ENCODE measurements at regions not wholly inside any gene's neighbourhood (a gene's known extent, or its start where the extent isn't known, plus 50 kb on each side); places are given as distances from the start of the nearest gene placed in this dataset.

DNA sequence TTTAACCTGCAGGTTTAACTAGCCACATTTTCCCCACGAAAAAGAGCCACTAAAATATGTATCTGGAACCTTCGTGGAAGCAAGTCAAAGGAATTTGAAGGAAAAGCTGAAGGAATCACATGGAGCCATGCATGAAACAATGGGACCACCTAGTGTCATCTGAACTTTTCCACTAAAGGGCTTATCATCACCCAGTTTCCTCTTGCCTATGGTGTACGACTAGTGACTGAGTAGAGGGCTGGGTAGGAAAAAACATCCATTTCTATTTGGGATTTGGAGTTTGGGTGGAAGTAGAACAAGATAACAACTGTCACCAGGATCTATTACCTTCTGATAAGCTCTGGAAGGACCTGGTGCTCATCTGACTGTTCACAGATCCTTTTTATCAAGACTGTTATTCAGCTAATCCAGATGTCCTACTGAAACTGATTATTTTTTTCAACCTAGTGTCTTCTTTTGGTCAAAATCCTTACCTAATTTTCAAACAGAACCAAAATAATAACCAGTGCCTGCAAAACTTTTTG is 153.2 kb upstream of the COL1A2 start:
- no peaks in the 10 kb centered on the region for H3K79me2 ChIP-seq
- H3K27ac ChIP-seq, result no peak overlapping the region
- H4K20me1 ChIP-seq (ENCODE audit: insufficient read depth, poor library complexity, severe bottlenecking), result no peaks in the 10 kb centered on the region
- no peaks in the 10 kb centered on the region for H3K36me3 ChIP-seq (replicated peaks; ENCODE audit: insufficient read depth, low read depth)
- no peak overlapping the region for H3K4me2 ChIP-seq
- H3K9me2 ChIP-seq (replicated peaks; ENCODE audit: insufficient read depth), result no peaks in the 10 kb centered on the region
- WGBS (ENCODE audit: low lambda C conversion rate, missing lambda C conversion rate), result 63% methylated on average over 3 of the region's 3 CpGs
- no peaks in the 10 kb centered on the region for H3K27me3 ChIP-seq
- no peak for DNase-seq (ENCODE audit: low spot score)
- H3K4me1 ChIP-seq (ENCODE audit: insufficient read depth), result no peaks in the 10 kb centered on the region
- no peak overlapping the region for H3K4me3 ChIP-seq
- TF ChIP-seq EZH2phosphoT487 (IDR thresholded peaks at IDR 0.05; ENCODE audit: low read depth, severe bottlenecking, unreplicated experiment) (no peak), EZH2 (IDR thresholded peaks at IDR 0.05; ENCODE audit: borderline replicate concordance) (no peak)
- TF ChIP-seq, protein P1, sequence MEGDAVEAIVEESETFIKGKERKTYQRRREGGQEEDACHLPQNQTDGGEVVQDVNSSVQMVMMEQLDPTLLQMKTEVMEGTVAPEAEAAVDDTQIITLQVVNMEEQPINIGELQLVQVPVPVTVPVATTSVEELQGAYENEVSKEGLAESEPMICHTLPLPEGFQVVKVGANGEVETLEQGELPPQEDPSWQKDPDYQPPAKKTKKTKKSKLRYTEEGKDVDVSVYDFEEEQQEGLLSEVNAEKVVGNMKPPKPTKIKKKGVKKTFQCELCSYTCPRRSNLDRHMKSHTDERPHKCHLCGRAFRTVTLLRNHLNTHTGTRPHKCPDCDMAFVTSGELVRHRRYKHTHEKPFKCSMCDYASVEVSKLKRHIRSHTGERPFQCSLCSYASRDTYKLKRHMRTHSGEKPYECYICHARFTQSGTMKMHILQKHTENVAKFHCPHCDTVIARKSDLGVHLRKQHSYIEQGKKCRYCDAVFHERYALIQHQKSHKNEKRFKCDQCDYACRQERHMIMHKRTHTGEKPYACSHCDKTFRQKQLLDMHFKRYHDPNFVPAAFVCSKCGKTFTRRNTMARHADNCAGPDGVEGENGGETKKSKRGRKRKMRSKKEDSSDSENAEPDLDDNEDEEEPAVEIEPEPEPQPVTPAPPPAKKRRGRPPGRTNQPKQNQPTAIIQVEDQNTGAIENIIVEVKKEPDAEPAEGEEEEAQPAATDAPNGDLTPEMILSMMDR (IDR thresholded peaks at IDR 0.05; ENCODE audit: poor library complexity), result no peak
- no peak overlapping the region for H2AFZ ChIP-seq
- no peaks in the 10 kb centered on the region for H3K9me3 ChIP-seq (ENCODE audit: low read depth)

DNA sequence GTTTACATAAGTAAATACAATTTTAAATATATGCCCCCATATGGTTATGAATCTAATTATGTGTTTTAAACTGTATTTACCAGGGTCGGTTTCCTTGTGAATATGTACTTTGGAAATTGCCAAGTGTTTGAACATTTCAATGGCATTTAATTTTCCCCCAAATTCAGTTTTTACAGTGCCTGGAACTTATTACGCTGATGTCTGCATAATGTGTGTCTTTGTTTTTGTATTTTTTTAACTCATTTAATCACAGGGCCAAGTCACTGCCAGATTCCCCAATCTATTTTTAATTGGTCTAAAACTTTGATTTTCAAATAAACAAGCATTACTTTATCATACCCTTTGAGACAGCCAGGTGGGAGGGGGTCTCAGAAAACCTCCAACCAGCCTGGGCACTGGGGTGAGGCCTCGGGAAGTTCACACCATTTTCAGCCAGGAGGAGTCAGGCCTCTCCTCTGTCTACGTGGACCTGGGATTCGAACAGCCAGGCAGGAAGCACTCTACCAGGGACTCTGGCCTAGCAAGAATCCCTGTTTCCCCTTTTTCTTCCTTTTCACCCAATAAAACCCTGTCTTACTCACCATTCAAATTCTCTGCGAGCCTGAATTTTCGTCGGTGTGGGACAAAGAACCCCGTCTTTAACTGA is 151.5 kb upstream of the COL1A2 start:
- no peaks in the 10 kb centered on the region for H3K9me3 ChIP-seq (ENCODE audit: low read depth)
- H3K9me2 ChIP-seq (replicated peaks; ENCODE audit: insufficient read depth), result no peaks in the 10 kb centered on the region
- H3K4me3 ChIP-seq, result no peak overlapping the region
- no peak overlapping the region for H3K4me2 ChIP-seq
- no peak overlapping the region for H2AFZ ChIP-seq
- TF ChIP-seq EZH2 (IDR thresholded peaks at IDR 0.05; ENCODE audit: borderline replicate concordance) (no peak), EZH2phosphoT487 (IDR thresholded peaks at IDR 0.05; ENCODE audit: low read depth, severe bottlenecking, unreplicated experiment) (no peak)
- TF ChIP-seq, protein P1 (IDR thresholded peaks at IDR 0.05; ENCODE audit: poor library complexity), result no peak
- 80% methylated on average over 9 of the region's 9 CpGs for WGBS (ENCODE audit: low lambda C conversion rate, missing lambda C conversion rate)
- DNase-seq (ENCODE audit: low spot score), result no peak
- H4K20me1 ChIP-seq (ENCODE audit: insufficient read depth, poor library complexity, severe bottlenecking), result no peaks in the 10 kb centered on the region
- H3K79me2 ChIP-seq, result no peaks in the 10 kb centered on the region
- no peaks in the 10 kb centered on the region for H3K36me3 ChIP-seq (replicated peaks; ENCODE audit: insufficient read depth, low read depth)
- no peaks in the 10 kb centered on the region for H3K27me3 ChIP-seq
- no peaks in the 10 kb centered on the region for H3K4me1 ChIP-seq (ENCODE audit: insufficient read depth)
- H3K27ac ChIP-seq, result no peak overlapping the region

DNA sequence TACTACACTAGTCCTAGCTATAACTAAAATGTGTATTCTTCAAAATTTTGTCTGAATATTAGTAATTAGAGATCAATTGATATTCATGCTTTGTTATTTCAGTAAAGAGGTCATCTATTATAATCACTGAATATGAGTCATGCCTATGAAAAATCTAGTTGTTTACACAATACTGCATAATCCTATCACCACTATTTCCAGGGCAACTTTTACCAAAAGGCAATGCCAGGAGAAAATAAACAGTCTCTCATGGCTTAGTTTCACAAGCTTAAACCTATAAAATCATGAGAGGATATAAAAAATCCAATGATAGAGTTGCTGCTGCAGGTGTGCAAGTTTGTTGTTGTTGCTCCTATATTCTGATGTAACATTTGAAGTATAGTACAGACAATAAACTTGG is 149.9 kb upstream of the COL1A2 start:
- Histone ChIP-seq H2AFZ (no peak overlapping the region), H3K4me2 (no peak overlapping the region), H4K20me1 (ENCODE audit: insufficient read depth, poor library complexity, severe bottlenecking) (no peaks in the 10 kb centered on the region), H3K27me3 (no peaks in the 10 kb centered on the region), H3K9me3 (ENCODE audit: low read depth) (no peaks in the 10 kb centered on the region), H3K79me2 (no peaks in the 10 kb centered on the region), H3K4me1 (ENCODE audit: insufficient read depth) (no peaks in the 10 kb centered on the region), H3K9me2 (replicated peaks; ENCODE audit: insufficient read depth) (no peaks in the 10 kb centered on the region), H3K36me3 (replicated peaks; ENCODE audit: insufficient read depth, low read depth) (no peaks in the 10 kb centered on the region), H3K4me3 (no peak overlapping the region), H3K27ac (no peak overlapping the region)
- DNase-seq (ENCODE audit: low spot score), result no peak
- no peak for TF ChIP-seq EZH2phosphoT487 (IDR thresholded peaks at IDR 0.05; ENCODE audit: low read depth, severe bottlenecking, unreplicated experiment)
- no peak for TF ChIP-seq EZH2 (IDR thresholded peaks at IDR 0.05; ENCODE audit: borderline replicate concordance)
- TF ChIP-seq, protein P1 (IDR thresholded peaks at IDR 0.05; ENCODE audit: poor library complexity), result no peak

All from hepatocyte (in vitro differentiated cells).